Central memory CD8-positive, alpha-beta T cell (primary cell): ENCODE measurements at regions not wholly inside any gene's neighbourhood (a gene's known extent, or its start where the extent isn't known, plus 50 kb on each side); places are given as distances from the start of the nearest gene placed in this dataset.
A peak's percentile ranks its signal among the peaks of the same experiment; 100 is the strongest.

Experiments used
- ATAC-seq: fragments of 150-1000 bp; cut with Tn5 transposase; replicated peaks from 2 replicates; pipeline ENCODE4 v1.10.0; 2022; ENCODE audit warnings: mild to moderate bottlenecking, moderate FRiP score, moderate number of reproducible peaks; ENCODE audit not compliant: poor library complexity, severe bottlenecking; ENCODE audit errors: extremely low read depth
- DNase-seq, 2 donors: peaks; one replicate each; pipeline ENCODE4 v3.0.0; 2021; ENCODE audit warnings: low spot score in 2 of 2
- H3K27ac Mint-ChIP-seq: one replicate; pipeline ENCODE4 v1.8.0; 2022; ENCODE audit warnings: low read depth, mild to moderate bottlenecking, moderate library complexity, mixed read lengths
- H3K27me3 Mint-ChIP-seq: one replicate; pipeline ENCODE4 v1.8.0; 2022; ENCODE audit warnings: mixed read lengths
- H3K36me3 Mint-ChIP-seq: one replicate; pipeline ENCODE4 v1.8.0; 2022; ENCODE audit warnings: mild to moderate bottlenecking, moderate library complexity, mixed read lengths; ENCODE audit not compliant: insufficient read depth
- H3K4me1 Mint-ChIP-seq: one replicate; pipeline ENCODE4 v1.8.0; 2022; ENCODE audit warnings: mixed read lengths
- H3K4me3 Mint-ChIP-seq: one replicate; pipeline ENCODE4 v1.8.0; 2022; ENCODE audit warnings: mild to moderate bottlenecking, moderate library complexity, mixed read lengths
- H3K9me3 Mint-ChIP-seq: one replicate; pipeline ENCODE4 v1.8.0; 2022; ENCODE audit warnings: mixed read lengths

DNA sequence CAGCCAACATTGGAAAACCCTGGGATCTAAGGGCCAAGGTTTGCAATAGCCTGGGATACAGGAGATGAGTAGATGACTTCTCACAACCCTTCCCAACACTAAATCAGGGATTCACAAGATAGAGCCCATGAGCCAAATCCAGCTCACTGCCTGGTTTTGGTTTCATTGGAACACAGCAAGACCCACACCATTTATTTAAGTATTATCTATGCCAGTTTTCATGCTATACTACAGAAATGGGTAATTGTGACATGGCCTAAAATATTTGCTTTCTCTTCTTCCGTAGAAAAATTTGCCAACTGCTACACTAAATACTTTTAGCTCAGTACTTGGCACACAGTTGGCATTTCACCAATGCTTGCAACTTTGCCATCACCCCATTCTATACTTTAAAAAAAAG is 132.0 kb upstream of the LMCD1 start:
- ATAC-seq: no peak
- H3K9me3 Mint-ChIP-seq: no peaks in the 10 kb centered on the region
- peak overlapping the region; percentile 29 for H3K27ac Mint-ChIP-seq
- no peak overlapping the region for H3K4me3 Mint-ChIP-seq
- H3K4me1 Mint-ChIP-seq: no peaks in the 10 kb centered on the region
- H3K36me3 Mint-ChIP-seq: no peaks in the 10 kb centered on the region
- peaks cover 32% of the 10 kb centered on the region for H3K27me3 Mint-ChIP-seq
- no peak for DNase-seq

- Mint-ChIP-seq H3K4me3 (no peak overlapping the region), H3K9me3 (no peaks in the 10 kb centered on the region), H3K27ac (no peak overlapping the region), H3K27me3 (peaks cover 28% of the 10 kb centered on the region), H3K36me3 (no peaks in the 10 kb centered on the region), H3K4me1 (no peaks in the 10 kb centered on the region)
- DNase-seq (no peak), ATAC-seq (no peak)
Measured at GRCh38 chr3:8371085-8371551, 130.5 kb upstream of the LMCD1 start.

- no peaks in the 10 kb centered on the region for H3K9me3 Mint-ChIP-seq
- no peak overlapping the region for H3K4me3 Mint-ChIP-seq
- no peaks in the 10 kb centered on the region for H3K4me1 Mint-ChIP-seq
- no peaks in the 10 kb centered on the region for H3K36me3 Mint-ChIP-seq
- no peak for DNase-seq
- H3K27me3 Mint-ChIP-seq: peaks cover 19% of the 10 kb centered on the region
- no peak overlapping the region for H3K27ac Mint-ChIP-seq
- ATAC-seq: no peak
Measured at GRCh38 chr3:8371960-8372463, 129.6 kb upstream of the LMCD1 start.

GRCh38 chr3:8380904-8381704 is 120.5 kb upstream of the LMCD1 start:
- H3K4me1 Mint-ChIP-seq: no peaks in the 10 kb centered on the region
- no peaks in the 10 kb centered on the region for H3K9me3 Mint-ChIP-seq
- no peaks in the 10 kb centered on the region for H3K36me3 Mint-ChIP-seq
- H3K27ac Mint-ChIP-seq: no peak overlapping the region
- DNase-seq (no peak), ATAC-seq (no peak)
- no peak overlapping the region for H3K4me3 Mint-ChIP-seq
- H3K27me3 Mint-ChIP-seq: no peaks in the 10 kb centered on the region

DNA sequence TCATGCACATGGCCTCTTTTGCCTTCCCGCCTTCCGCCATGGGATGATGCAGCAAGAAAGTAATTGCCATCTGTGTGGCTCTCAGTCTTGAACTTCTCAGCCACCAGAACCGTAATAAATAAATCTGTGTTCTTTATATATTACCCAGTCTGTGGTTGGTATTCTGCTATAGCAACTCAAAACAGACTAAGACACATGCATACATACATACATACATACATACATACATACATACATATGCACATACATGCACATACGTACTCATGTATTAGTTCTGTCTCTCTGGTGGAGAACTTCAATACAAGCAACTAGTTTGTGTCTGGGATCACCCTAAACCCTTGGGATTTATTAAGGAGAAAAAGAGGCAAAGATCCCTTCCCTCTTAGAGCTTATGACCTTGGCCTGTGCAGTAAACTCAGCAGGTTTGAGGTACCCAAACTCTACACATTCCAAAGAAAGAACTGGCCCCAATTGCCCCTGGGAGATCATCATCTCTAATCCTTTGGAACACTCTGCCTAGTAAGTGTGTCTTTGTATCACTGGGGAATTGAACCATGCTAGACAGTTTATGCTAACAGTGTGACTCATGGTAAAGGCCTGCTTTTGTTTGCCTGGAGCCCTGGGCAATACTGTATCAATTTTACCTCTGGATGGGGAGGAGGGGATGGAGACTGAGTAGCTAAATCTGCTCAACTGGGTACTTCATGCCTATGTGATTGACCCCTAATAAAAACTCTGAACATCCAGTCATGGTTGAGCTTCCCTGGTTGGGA is 115.6 kb upstream of the LMCD1 start:
- H3K36me3 Mint-ChIP-seq: peaks cover 1% of the 10 kb centered on the region

DNA sequence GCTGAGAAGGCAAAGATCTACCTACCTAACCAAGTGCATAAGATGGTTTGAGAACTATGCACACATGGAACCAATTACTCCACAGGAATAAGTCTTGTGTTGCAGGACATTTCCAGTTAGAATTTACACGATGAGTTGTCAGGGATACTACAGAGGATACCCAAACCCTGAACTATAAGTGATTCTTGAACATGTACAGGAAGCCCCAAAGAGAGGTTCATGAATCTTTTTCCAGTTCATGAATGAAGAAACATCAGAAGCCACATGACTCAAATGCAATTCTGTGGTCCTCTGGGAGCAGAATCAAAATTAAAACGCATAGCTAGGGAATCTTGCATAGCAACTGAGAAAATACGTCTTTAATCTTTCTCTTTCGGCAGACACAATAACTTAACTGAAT is 114.1 kb upstream of the LMCD1 start:
- H3K4me1 Mint-ChIP-seq: no peaks in the 10 kb centered on the region
- H3K27me3 Mint-ChIP-seq: no peaks in the 10 kb centered on the region
- ATAC-seq (no peak), DNase-seq (no peak)
- H3K27ac Mint-ChIP-seq: no peak overlapping the region
- H3K4me3 Mint-ChIP-seq: no peak overlapping the region
- peaks cover 1% of the 10 kb centered on the region for H3K36me3 Mint-ChIP-seq
- H3K9me3 Mint-ChIP-seq: no peaks in the 10 kb centered on the region

More for the DNA sequence above, 115.6 kb upstream of the LMCD1 start:
- no peak overlapping the region for H3K4me3 Mint-ChIP-seq
- ATAC-seq: no peak
- no peaks in the 10 kb centered on the region for H3K4me1 Mint-ChIP-seq
- no peaks in the 10 kb centered on the region for H3K9me3 Mint-ChIP-seq
- DNase-seq: no peak
- H3K27me3 Mint-ChIP-seq: no peaks in the 10 kb centered on the region
- H3K27ac Mint-ChIP-seq: no peak overlapping the region

GRCh38 chr3:8399686-8400085 is 101.9 kb upstream of the LMCD1 start:
- Mint-ChIP-seq H3K27me3 (peaks cover 36% of the 10 kb centered on the region), H3K4me1 (no peaks in the 10 kb centered on the region), H3K4me3 (no peak overlapping the region), H3K9me3 (peaks cover 5% of the 10 kb centered on the region), H3K27ac (no peak overlapping the region), H3K36me3 (peaks cover 5% of the 10 kb centered on the region)
- DNase-seq: no peak
- ATAC-seq: no peak

- ATAC-seq (no peak), DNase-seq (no peak)
- no peak overlapping the region for H3K4me3 Mint-ChIP-seq
- peaks cover 5% of the 10 kb centered on the region for H3K36me3 Mint-ChIP-seq
- peaks cover 37% of the 10 kb centered on the region for H3K27me3 Mint-ChIP-seq
- H3K4me1 Mint-ChIP-seq: no peaks in the 10 kb centered on the region
- H3K9me3 Mint-ChIP-seq: peaks cover 5% of the 10 kb centered on the region
- no peak overlapping the region for H3K27ac Mint-ChIP-seq
Measured at GRCh38 chr3:8400911-8401310, 100.7 kb upstream of the LMCD1 start.

- no peak for DNase-seq
- Mint-ChIP-seq H3K4me1 (no peaks in the 10 kb centered on the region), H3K36me3 (peaks cover 3% of the 10 kb centered on the region), H3K9me3 (peaks cover 12% of the 10 kb centered on the region), H3K27ac (no peak overlapping the region), H3K4me3 (no peak overlapping the region), H3K27me3 (peaks cover 36% of the 10 kb centered on the region)
- ATAC-seq: no peak
Measured at GRCh38 chr3:8403996-8404395, 97.6 kb upstream of the LMCD1 start.

DNA sequence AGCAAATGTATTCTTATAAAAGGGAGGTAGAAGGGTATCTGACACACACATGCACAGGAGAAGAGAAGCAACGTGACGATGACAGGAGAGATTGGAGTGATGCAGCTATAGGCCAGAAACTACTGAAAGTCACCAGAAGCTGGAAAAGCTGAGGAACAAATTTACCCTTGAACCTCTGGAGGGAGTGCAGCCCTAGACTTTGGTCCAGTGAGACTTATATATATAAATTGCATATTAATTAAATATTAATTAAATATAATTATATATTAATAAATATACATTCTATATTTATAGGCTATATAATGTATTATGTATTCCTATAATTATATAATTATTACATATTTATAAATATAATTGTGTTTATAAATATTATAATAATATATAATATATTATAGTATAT is 96.5 kb upstream of the LMCD1 start:
- no peak overlapping the region for H3K4me3 Mint-ChIP-seq
- H3K27me3 Mint-ChIP-seq: peaks cover 36% of the 10 kb centered on the region
- H3K9me3 Mint-ChIP-seq: peaks cover 12% of the 10 kb centered on the region
- H3K36me3 Mint-ChIP-seq: peaks cover 3% of the 10 kb centered on the region
- ATAC-seq (no peak), DNase-seq (no peak)
- H3K4me1 Mint-ChIP-seq: no peaks in the 10 kb centered on the region
- no peak overlapping the region for H3K27ac Mint-ChIP-seq

GRCh38 chr3:8406479-8406878 is 95.1 kb upstream of the LMCD1 start:
- peaks cover 12% of the 10 kb centered on the region for H3K9me3 Mint-ChIP-seq
- no peaks in the 10 kb centered on the region for H3K36me3 Mint-ChIP-seq
- DNase-seq (no peak), ATAC-seq (no peak)
- no peak overlapping the region for H3K4me3 Mint-ChIP-seq
- peaks cover 36% of the 10 kb centered on the region for H3K27me3 Mint-ChIP-seq
- H3K4me1 Mint-ChIP-seq: no peaks in the 10 kb centered on the region
- no peak overlapping the region for H3K27ac Mint-ChIP-seq

GRCh38 chr3:8413337-8413926 is 88.2 kb upstream of the LMCD1 start:
- no peaks in the 10 kb centered on the region for H3K36me3 Mint-ChIP-seq
- H3K27ac Mint-ChIP-seq: no peak overlapping the region
- H3K9me3 Mint-ChIP-seq: no peaks in the 10 kb centered on the region
- ATAC-seq (no peak), DNase-seq (no peak)
- peaks cover 13% of the 10 kb centered on the region for H3K4me1 Mint-ChIP-seq
- H3K4me3 Mint-ChIP-seq: no peak overlapping the region
- H3K27me3 Mint-ChIP-seq: peaks cover 11% of the 10 kb centered on the region
